ENCODE measurements at regions not wholly inside any gene's neighbourhood (a gene's known extent, or its start where the extent isn't known, plus 50 kb on each side); places are given as distances from the start of the nearest gene placed in this dataset.
"Not testable (repeated sequence)": the region's sequence is repeated elsewhere in the genome, so short reads cannot be mapped to it uniquely, and the experiment has no call there.

DNA sequence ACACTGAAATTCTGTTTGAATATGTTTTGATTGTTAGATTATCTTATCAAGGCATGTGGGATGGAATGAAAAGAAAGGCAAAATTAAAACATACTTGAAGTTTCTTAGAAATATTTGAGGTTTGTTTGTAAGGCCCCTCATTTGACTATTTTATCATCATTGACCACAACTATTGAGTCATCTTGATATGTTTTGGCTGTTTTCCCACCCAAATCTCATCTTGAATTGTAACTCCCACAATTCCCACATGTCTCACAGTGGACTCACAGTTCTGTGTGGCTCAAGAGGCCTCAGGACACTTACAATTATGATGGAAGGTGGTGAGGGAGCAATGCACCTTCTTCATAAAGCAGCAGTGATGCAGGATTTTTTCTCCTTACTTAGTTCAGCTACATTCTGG, 917.1 kb downstream of the PLOD2 start:
- no peak overlapping the region for H3K4me3 ChIP-seq (ENCODE audit: low read depth, low read length)
- H3K27ac ChIP-seq (ENCODE audit: low read depth), result no peak overlapping the region
- H3K4me1 ChIP-seq (ENCODE audit: insufficient read depth), result no peaks in the 10 kb centered on the region
- H3K36me3 ChIP-seq (ENCODE audit: insufficient read depth), result no peaks in the 10 kb centered on the region
- DNase-seq (ENCODE audit: extremely low spot score), result no peak

DNA sequence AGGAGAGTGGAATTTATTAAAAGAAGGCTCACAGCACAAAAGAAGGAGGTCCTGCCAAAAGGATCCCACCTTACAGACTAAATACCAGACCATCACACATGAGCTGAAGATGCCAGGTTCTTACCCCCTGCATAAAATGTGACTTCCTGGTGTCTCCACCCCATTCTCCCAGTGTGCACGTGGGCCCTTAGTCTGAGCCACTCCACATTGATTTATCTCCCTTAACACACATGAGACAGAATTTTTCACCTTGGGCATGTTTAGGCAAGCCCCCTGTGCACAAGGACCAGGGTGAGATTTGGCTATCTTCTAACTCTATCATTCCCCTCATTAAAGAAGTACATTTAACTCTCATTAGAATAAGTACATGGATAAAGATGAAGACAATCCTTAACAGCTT, 916.7 kb downstream of the PLOD2 start:
- Histone ChIP-seq H3K4me3 (ENCODE audit: low read depth, low read length) (no peak overlapping the region), H3K36me3 (ENCODE audit: insufficient read depth) (no peaks in the 10 kb centered on the region), H3K4me1 (ENCODE audit: insufficient read depth) (no peaks in the 10 kb centered on the region), H3K27ac (ENCODE audit: low read depth) (no peak overlapping the region)
- DNase-seq (ENCODE audit: extremely low spot score), result no peak
- 78% methylated on average over 1 of the region's 1 CpG for WGBS

GRCh38 chr3:145246291-145246690, 914.7 kb downstream of the PLOD2 start:
- DNase-seq (ENCODE audit: extremely low spot score), result no peak
- H3K4me1 ChIP-seq (ENCODE audit: insufficient read depth), result no peaks in the 10 kb centered on the region
- H3K4me3 ChIP-seq (ENCODE audit: low read depth, low read length), result no peak overlapping the region
- H3K27ac ChIP-seq (ENCODE audit: low read depth), result no peak overlapping the region
- WGBS, result 84% methylated on average over 1 of the region's 1 CpG
- H3K36me3 ChIP-seq (ENCODE audit: insufficient read depth), result no peaks in the 10 kb centered on the region

DNA sequence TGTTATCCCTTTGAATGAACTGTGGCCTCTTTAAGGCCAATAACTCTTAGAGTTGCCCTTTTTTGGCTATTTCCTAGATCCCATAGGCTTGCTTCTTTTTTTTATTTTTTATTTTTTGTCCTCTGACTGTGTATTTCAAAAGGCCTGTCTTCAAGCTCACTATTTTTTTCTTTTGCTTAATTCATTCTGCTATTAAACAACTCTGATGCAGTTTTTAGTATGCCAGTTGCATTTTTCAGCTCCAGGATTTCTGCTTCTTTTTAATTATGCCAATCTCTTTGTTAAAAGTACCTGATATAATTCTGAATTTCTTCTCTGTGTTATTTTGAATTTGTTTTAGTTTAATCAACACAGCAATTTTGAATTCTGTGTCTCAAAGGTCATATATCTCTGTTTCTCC, 912.1 kb downstream of the PLOD2 start:
- DNase-seq (ENCODE audit: extremely low spot score), result no peak

DNA sequence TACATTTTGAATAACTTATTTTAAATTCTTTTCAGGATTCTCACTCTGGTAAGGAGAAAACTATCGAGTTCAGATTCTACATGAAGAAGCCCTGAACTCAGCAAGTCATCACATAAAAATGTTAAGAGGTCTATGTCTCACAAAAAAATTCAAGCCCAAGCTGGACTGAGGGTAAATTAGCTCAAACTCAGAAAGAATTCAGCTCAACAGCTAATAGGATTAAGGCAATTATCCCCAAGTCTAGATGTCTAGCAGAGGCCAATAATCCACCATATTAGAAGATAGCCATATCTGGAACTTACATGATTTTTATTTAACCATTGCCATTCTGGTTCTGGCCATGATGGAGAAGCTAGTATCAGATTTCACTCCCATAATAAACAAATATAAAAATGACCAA, 909.7 kb downstream of the PLOD2 start:
- Histone ChIP-seq H3K27ac (ENCODE audit: low read depth) (no peak overlapping the region), H3K4me3 (ENCODE audit: low read depth, low read length) (no peak overlapping the region), H3K4me1 (ENCODE audit: insufficient read depth) (no peaks in the 10 kb centered on the region), H3K36me3 (ENCODE audit: insufficient read depth) (no peaks in the 10 kb centered on the region)
- WGBS, result 71% methylated on average over 1 of the region's 1 CpG
- no peak for DNase-seq (ENCODE audit: extremely low spot score)

More for the DNA sequence above, 912.1 kb downstream of the PLOD2 start:
- Histone ChIP-seq H3K27ac (ENCODE audit: low read depth) (no peak overlapping the region), H3K36me3 (ENCODE audit: insufficient read depth) (no peaks in the 10 kb centered on the region), H3K4me3 (ENCODE audit: low read depth, low read length) (no peak overlapping the region), H3K4me1 (ENCODE audit: insufficient read depth) (no peaks in the 10 kb centered on the region)

DNA sequence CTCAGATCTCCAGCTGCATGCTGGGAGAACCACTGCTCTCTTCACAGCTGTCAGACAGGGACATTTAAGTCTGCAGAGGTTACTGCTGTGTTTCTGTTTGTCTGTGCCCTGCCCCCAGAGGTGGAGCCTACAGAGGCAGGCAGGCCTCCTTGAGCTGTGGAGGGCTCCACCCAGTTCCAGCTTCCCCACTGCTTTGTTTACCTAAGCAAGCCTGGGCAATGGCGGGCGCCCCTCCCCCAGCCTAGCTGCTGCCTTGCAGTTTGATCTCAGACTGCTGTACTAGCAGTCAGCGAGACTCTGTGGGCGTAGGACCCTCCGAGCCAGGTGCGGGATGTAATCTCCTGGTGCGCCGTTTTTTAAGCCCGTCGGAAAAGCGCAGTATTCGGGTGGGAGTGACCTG, 903.0 kb downstream of the PLOD2 start:
- not testable (repeated sequence) for H3K36me3 ChIP-seq (ENCODE audit: insufficient read depth); DNase-seq (ENCODE audit: extremely low spot score)
- WGBS, result 91% methylated on average over 12 of the region's 12 CpGs

DNA sequence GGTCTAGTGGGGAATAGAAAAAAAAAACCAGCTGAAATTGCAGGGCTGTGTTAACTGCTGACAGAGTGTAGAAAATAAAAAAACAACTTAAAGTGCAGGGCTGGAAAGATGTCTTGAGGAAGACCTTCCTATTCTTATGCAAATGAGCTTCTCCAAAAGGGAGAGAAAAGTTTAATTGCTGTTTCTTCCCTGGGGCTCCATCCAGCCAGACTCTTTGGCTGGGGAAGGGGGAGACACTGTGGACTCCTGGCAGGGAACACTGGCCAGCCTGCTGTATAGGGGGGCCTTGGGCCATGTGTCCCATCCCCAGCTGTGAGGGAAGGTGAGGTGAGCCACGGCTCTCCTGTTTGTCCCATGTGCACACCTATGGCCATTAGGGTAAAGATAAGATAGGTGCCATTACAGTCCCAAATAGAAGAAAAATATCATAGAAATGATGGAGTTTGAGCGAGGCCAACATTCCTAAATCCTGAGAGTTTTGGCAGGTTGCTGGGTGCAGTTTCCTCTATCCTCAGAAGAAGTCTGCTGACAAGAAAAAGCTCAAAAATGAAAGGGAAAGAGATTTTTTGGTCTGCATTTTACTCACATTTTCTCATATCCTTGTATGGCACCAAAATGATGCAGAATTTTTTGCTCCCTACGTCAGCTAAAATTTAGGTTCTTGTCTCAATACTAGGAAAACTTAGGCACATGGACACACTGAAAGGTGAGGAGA, 901.7 kb downstream of the PLOD2 start:
- no peak overlapping the region for H3K4me3 ChIP-seq (ENCODE audit: low read depth, low read length)
- no peaks in the 10 kb centered on the region for H3K4me1 ChIP-seq (ENCODE audit: insufficient read depth)
- H3K36me3 ChIP-seq (ENCODE audit: insufficient read depth), result no peaks in the 10 kb centered on the region
- no peak for DNase-seq (ENCODE audit: extremely low spot score)
- no peak overlapping the region for H3K27ac ChIP-seq (ENCODE audit: low read depth)
- 71% methylated on average over 3 of the region's 3 CpGs for WGBS

More for the DNA sequence above, 903.0 kb downstream of the PLOD2 start:
- not testable (repeated sequence) for H3K4me1 ChIP-seq (ENCODE audit: insufficient read depth); H3K27ac ChIP-seq (ENCODE audit: low read depth); H3K4me3 ChIP-seq (ENCODE audit: low read depth, low read length)

DNA sequence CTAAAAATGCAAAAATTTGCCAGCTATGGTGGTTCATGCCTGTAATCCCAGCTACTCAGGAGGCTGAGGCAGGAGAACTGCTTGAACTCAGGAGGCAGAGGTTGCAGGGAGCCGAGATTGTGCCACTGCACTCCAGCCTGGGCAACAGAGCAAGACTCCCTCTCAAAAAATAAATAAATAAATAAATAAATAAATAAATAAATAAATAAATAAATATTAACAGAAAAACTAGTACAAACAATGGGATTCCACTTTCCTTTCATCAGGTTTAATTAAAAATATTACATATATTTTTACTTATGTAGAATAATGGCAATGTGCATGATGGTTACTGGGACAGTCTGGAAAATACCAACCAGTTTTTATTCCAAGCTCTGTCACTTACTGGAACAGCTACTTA, 897.5 kb downstream of the PLOD2 start:
- H3K36me3 ChIP-seq (ENCODE audit: insufficient read depth); DNase-seq (ENCODE audit: extremely low spot score); H3K4me1 ChIP-seq (ENCODE audit: insufficient read depth); H3K4me3 ChIP-seq (ENCODE audit: low read depth, low read length); H3K27ac ChIP-seq (ENCODE audit: low read depth): not testable (repeated sequence)
- WGBS, result 94% methylated on average over 1 of the region's 1 CpG

GRCh38 chr3:145266368-145266767, 894.6 kb downstream of the PLOD2 start:
- H3K36me3 ChIP-seq (ENCODE audit: insufficient read depth), result no peaks in the 10 kb centered on the region
- DNase-seq (ENCODE audit: extremely low spot score), result no peak
- no peak overlapping the region for H3K27ac ChIP-seq (ENCODE audit: low read depth)
- no peaks in the 10 kb centered on the region for H3K4me1 ChIP-seq (ENCODE audit: insufficient read depth)
- 77% methylated on average over 6 of the region's 6 CpGs for WGBS
- H3K4me3 ChIP-seq (ENCODE audit: low read depth, low read length), result no peak overlapping the region

GRCh38 chr3:145269106-145269505, 891.9 kb downstream of the PLOD2 start:
- Histone ChIP-seq H3K4me1 (ENCODE audit: insufficient read depth) (no peaks in the 10 kb centered on the region), H3K27ac (ENCODE audit: low read depth) (no peak overlapping the region), H3K36me3 (ENCODE audit: insufficient read depth) (no peaks in the 10 kb centered on the region), H3K4me3 (ENCODE audit: low read depth, low read length) (no peak overlapping the region)
- DNase-seq (ENCODE audit: extremely low spot score), result no peak
- 94% methylated on average over 3 of the region's 3 CpGs for WGBS

GRCh38 chr3:145272684-145273083, 888.3 kb downstream of the PLOD2 start:
- 31% methylated on average over 3 of the region's 3 CpGs for WGBS
- H3K27ac ChIP-seq (ENCODE audit: low read depth), result no peak overlapping the region
- H3K4me1 ChIP-seq (ENCODE audit: insufficient read depth), result no peaks in the 10 kb centered on the region
- H3K36me3 ChIP-seq (ENCODE audit: insufficient read depth), result no peaks in the 10 kb centered on the region
- peak; percentile 23 for DNase-seq (ENCODE audit: extremely low spot score)
- H3K4me3 ChIP-seq (ENCODE audit: low read depth, low read length), result no peak overlapping the region

GRCh38 chr3:145282505-145282904, 878.5 kb downstream of the PLOD2 start:
- Histone ChIP-seq H3K4me3 (ENCODE audit: low read depth, low read length) (no peak overlapping the region), H3K4me1 (ENCODE audit: insufficient read depth) (no peaks in the 10 kb centered on the region), H3K36me3 (ENCODE audit: insufficient read depth) (no peaks in the 10 kb centered on the region), H3K27ac (ENCODE audit: low read depth) (no peak overlapping the region)
- WGBS, result 85% methylated on average over 2 of the region's 2 CpGs
- no peak for DNase-seq (ENCODE audit: extremely low spot score)

GRCh38 chr3:145286937-145287336, 874.0 kb downstream of the PLOD2 start:
- Histone ChIP-seq H3K4me1 (ENCODE audit: insufficient read depth) (no peaks in the 10 kb centered on the region), H3K27ac (ENCODE audit: low read depth) (no peak overlapping the region), H3K36me3 (ENCODE audit: insufficient read depth) (no peaks in the 10 kb centered on the region), H3K4me3 (ENCODE audit: low read depth, low read length) (no peak overlapping the region)
- no peak for DNase-seq (ENCODE audit: extremely low spot score)
- 92% methylated on average over 1 of the region's 1 CpG for WGBS

- Histone ChIP-seq H3K4me1 (ENCODE audit: insufficient read depth) (no peaks in the 10 kb centered on the region), H3K27ac (ENCODE audit: low read depth) (no peak overlapping the region), H3K4me3 (ENCODE audit: low read depth, low read length) (no peak overlapping the region), H3K36me3 (ENCODE audit: insufficient read depth) (no peaks in the 10 kb centered on the region)
- DNase-seq (ENCODE audit: extremely low spot score), result no peak
- WGBS, result 88% methylated on average over 1 of the region's 1 CpG
Measured at GRCh38 chr3:145290010-145290409, 871.0 kb downstream of the PLOD2 start.

- no peaks in the 10 kb centered on the region for H3K4me1 ChIP-seq (ENCODE audit: insufficient read depth)
- WGBS, result 56% methylated on average over 1 of the region's 1 CpG
Measured at GRCh38 chr3:145294572-145294971, 866.4 kb downstream of the PLOD2 start.

More at GRCh38 chr3:145294572-145294971, 866.4 kb downstream of the PLOD2 start:
- Histone ChIP-seq H3K27ac (ENCODE audit: low read depth) (no peak overlapping the region), H3K4me3 (ENCODE audit: low read depth, low read length) (no peak overlapping the region), H3K36me3 (ENCODE audit: insufficient read depth) (no peaks in the 10 kb centered on the region)
- DNase-seq (ENCODE audit: extremely low spot score), result no peak

Data from urinary bladder (tissue), 3 donors.